Uterus (tissue), 2 donors: ENCODE measurements at regions not wholly inside any gene's neighbourhood (a gene's known extent, or its start where the extent isn't known, plus 50 kb on each side); places are given as distances from the start of the nearest gene placed in this dataset.

Experiments used
- CTCF ChIP-seq, 4 experiments: fragments of 200-600 bp in 2 of 4; fragments of 450-650 bp in 2 of 4; sonication (generic) in 2 of 4; IDR thresholded peaks; one replicate each; pipeline ENCODE4 v1.5.1; 2016 to 2019; ENCODE audit warnings: antibody characterized with exemption in 4 of 4, mild to moderate bottlenecking in 2 of 4, moderate library complexity in 1 of 4
- POLR2A ChIP-seq, 2 donors: fragments of 450-650 bp; IDR thresholded peaks; one replicate each; pipeline ENCODE4 v1.6.1; 2016; ENCODE audit warnings: antibody characterized with exemption in 2 of 2, mild to moderate bottlenecking in 1 of 2, moderate library complexity in 1 of 2

DNA sequence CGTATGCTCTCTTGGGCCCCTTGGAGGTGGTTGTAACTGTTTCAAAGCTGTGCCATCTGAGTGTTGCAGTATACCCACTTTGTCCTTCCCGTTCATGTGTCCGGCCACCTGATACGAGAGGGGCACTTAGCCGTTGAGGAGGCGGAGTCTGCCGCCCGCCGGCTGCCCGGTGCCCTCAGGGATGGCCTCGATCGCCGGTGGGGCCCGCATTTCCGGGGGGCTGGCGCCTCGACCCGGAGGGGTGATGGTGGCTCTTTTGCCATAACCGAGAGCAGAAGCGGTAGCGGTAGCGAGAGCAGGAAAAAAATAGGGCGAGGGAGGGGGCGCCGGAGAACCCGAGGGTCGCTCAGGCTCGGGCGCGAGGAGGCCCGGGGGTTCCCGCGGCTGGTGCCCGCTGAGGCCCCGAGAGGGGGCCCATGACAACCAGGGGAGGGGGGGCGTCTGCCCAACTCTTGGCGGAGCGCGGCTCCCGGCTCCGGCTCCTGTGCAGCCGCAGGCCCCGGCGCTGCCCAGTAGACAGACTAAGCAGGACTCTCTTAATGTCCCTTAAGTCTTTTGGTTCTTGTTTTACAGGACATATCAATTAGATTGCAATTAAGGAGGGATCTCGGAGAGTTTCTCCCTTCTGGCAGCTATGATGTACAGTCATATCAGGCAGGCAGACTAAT lies 342.7 kb upstream of the SGCG start:
- no peak for TF ChIP-seq CTCF (IDR thresholded peaks at IDR 0.05)
- TF ChIP-seq POLR2A (IDR thresholded peaks at IDR 0.05): no peak
